HG03354 (cell line): ENCODE measurements at regions not wholly inside any gene's neighbourhood (a gene's known extent, or its start where the extent isn't known, plus 50 kb on each side); places are given as distances from the start of the nearest gene placed in this dataset.
A peak's percentile ranks its signal among the peaks of the same experiment; 100 is the strongest.

ENCODE experiments used
- ATAC-seq: cut with Tn5 transposase; IDR thresholded peaks from one replicate; pipeline ENCODE4 v1.9.1; 2021; ENCODE audit warnings: mild to moderate bottlenecking; ENCODE audit not compliant: unreplicated experiment, poor library complexity, severe bottlenecking

GRCh38 chr6:88290411-88290810 lies 124.3 kb upstream of the CNR1 start:
- ATAC-seq = no peak

- ATAC-seq = no peak
Measured at GRCh38 chr6:88287696-88288095, 121.5 kb upstream of the CNR1 start.

GRCh38 chr6:88276331-88276730 lies 110.2 kb upstream of the CNR1 start:
- no peak for ATAC-seq

- no peak for ATAC-seq
Measured at GRCh38 chr6:88268508-88268907, 102.4 kb upstream of the CNR1 start.

- ATAC-seq = no peak
Measured at GRCh38 chr6:88266126-88266525, 100.0 kb upstream of the CNR1 start.

- no peak for ATAC-seq
Measured at GRCh38 chr6:88263591-88263990, 97.4 kb upstream of the CNR1 start.

GRCh38 chr6:88262332-88262731 lies 96.2 kb upstream of the CNR1 start:
- no peak for ATAC-seq

- ATAC-seq = no peak
Measured at GRCh38 chr6:88251301-88251700, 85.2 kb upstream of the CNR1 start.

GRCh38 chr6:88248709-88249321 lies 82.7 kb upstream of the CNR1 start:
- no peak for ATAC-seq

- no peak for ATAC-seq
Measured at GRCh38 chr6:88246654-88247053, 80.5 kb upstream of the CNR1 start.

GRCh38 chr6:88244721-88245120 lies 78.6 kb upstream of the CNR1 start:
- no peak for ATAC-seq

GRCh38 chr6:88238901-88239300 lies 72.8 kb upstream of the CNR1 start:
- no peak for ATAC-seq

GRCh38 chr6:88238065-88238464 lies 71.9 kb upstream of the CNR1 start:
- peak; percentile 72 for ATAC-seq

GRCh38 chr6:88236612-88237360 lies 70.6 kb upstream of the CNR1 start:
- no peak for ATAC-seq

- ATAC-seq = no peak
Measured at GRCh38 chr6:88232753-88233152, 66.6 kb upstream of the CNR1 start.

- ATAC-seq = no peak
Measured at GRCh38 chr6:88223298-88223697, 57.2 kb upstream of the CNR1 start.

- ATAC-seq = no peak
Measured at GRCh38 chr6:88220493-88220892, 54.3 kb upstream of the CNR1 start.

GRCh38 chr6:88216182-88216581 lies 50.0 kb upstream of the CNR1 start:
- no peak for ATAC-seq
